ENCODE measurements at regions not wholly inside any gene's neighbourhood (a gene's known extent, or its start where the extent isn't known, plus 50 kb on each side); places are given as distances from the start of the nearest gene placed in this dataset.
"Not testable (repeated sequence)": the region's sequence is repeated elsewhere in the genome, so short reads cannot be mapped to it uniquely, and the experiment has no call there.

- not testable (repeated sequence) for DNase-seq
These were observed 64.4 kb upstream of the LPCAT1 start for GRCh38 chr5:1588071-1588694.

- not testable (repeated sequence) for DNase-seq
These were observed 59.5 kb upstream of the LPCAT1 start for GRCh38 chr5:1583081-1583875.

- not testable (repeated sequence) for DNase-seq
These were observed 55.6 kb upstream of the LPCAT1 start for GRCh38 chr5:1579389-1579788.

- not testable (repeated sequence) for DNase-seq
These were observed 53.1 kb upstream of the LPCAT1 start for GRCh38 chr5:1576851-1577250.

- not testable (repeated sequence) for DNase-seq
These were observed 52.4 kb upstream of the LPCAT1 start for GRCh38 chr5:1575991-1576714.

- DNase-seq: not testable (repeated sequence)
These were observed 51.7 kb upstream of the LPCAT1 start for GRCh38 chr5:1575491-1575890.

GRCh38 chr5:1574023-1574318 lies 50.2 kb upstream of the LPCAT1 start:
- DNase-seq: not testable (repeated sequence)

GRCh38 chr5:1573217-1574022 lies 49.7 kb upstream of the LPCAT1 start:
- DNase-seq: not testable (repeated sequence)

Data from muscle of arm (tissue), 1 donor.